GM21367 (cell line): ENCODE measurements at regions not wholly inside any gene's neighbourhood (a gene's known extent, or its start where the extent isn't known, plus 50 kb on each side); places are given as distances from the start of the nearest gene placed in this dataset.
"Not testable (repeated sequence)": the region's sequence is repeated elsewhere in the genome, so short reads cannot be mapped to it uniquely, and the experiment has no call there.

Source experiments
- ATAC-seq: cut with Tn5 transposase; IDR thresholded peaks from one replicate; pipeline ENCODE4 v1.9.1; 2021; ENCODE audit not compliant: unreplicated experiment

GRCh38 chr12:90829044-90829443 is 125.9 kb downstream of the CCER1 start:
- no peak for ATAC-seq

- no peak for ATAC-seq
Observed at GRCh38 chr12:90828621-90829020, 126.4 kb downstream of the CCER1 start.

DNA sequence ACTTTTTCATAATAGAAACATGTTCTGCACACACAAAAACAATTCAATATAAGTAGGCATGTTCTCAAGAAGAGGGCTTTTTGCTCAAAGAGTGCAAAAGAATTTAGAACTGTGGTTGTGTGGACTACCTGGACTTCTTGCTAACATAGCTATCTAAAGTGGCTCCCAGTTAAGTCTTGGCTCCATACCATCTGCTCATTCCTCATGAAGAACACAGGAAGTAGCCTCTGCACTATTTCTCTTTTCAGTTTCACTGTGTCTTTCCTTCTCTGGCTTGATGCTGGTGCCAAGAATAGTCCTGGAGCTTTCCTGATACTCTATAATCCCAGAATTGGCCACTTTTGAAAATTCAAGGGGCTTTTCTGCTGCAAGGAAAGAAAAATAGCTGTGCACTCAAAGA is 127.4 kb downstream of the CCER1 start:
- ATAC-seq, result no peak

GRCh38 chr12:90826036-90826435 is 128.9 kb downstream of the CCER1 start:
- ATAC-seq, result no peak

GRCh38 chr12:90823859-90824258 is 131.1 kb downstream of the CCER1 start:
- ATAC-seq, result no peak

- ATAC-seq, result no peak
Observed at GRCh38 chr12:90819709-90820108, 135.3 kb downstream of the CCER1 start.

DNA sequence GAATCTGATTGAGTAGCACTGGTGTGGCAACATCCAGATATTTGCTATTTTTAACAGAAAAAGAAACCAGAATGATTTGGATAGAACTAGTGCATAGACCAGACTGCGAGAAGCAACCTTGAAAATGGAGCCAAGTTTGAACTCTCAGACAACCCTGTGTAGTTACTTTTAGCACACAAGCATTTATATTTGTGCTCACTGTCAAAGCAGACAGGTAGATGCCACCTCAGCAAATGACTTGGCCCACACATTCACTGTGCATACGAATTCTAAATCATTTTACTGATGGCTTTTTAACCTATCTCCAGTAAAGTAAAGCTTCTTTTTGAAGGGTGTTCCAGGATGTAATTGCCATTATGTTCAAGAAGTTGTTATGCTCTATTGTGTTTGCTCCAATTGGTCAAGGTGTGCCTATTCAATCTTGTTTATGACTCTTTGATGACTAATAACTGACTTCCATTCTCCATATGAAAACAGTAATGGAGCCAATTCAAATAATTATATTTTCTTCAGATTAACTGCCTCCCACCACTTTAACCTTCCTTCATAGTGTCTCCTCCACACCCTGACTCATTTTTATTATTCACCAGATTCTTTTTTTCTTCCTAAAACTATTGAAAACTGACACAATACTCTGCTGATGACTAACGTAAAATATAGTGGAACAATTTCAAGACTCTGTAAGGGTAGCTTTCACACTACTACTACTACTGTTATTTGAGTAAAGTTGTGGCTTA is 138.5 kb downstream of the CCER1 start:
- no peak for ATAC-seq

GRCh38 chr12:90809940-90810339 is 145.0 kb downstream of the CCER1 start:
- ATAC-seq, result no peak

GRCh38 chr12:90808568-90808967 is 146.4 kb downstream of the CCER1 start:
- ATAC-seq, result no peak

DNA sequence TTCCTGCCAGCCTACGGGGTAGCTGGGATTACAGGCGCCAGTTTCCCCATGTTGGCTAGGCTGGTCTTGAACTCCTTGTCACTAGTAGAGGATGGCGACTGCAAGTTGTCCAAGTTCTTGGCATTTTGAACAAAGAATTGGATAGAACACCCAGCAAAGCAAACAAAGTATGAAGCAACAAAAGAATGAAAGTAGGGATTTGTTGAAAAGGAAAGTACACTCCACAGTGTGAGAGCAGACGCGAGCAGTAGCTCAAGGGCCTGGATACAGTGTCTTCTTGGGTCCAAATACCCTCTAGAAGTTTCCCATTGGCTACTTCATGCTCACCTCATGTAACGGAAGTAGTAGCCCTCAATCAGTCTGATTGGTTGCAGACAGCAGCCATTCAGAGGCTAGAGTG is 152.2 kb downstream of the CCER1 start:
- ATAC-seq, result no peak

GRCh38 chr12:90801776-90802175 is 153.2 kb downstream of the CCER1 start:
- no peak for ATAC-seq

GRCh38 chr12:90794212-90794611 is 160.8 kb downstream of the CCER1 start:
- no peak for ATAC-seq

- not testable (repeated sequence) for ATAC-seq
Observed at GRCh38 chr12:90792718-90793117, 162.3 kb downstream of the CCER1 start.

GRCh38 chr12:90791445-90791844 is 163.5 kb downstream of the CCER1 start:
- no peak for ATAC-seq

DNA sequence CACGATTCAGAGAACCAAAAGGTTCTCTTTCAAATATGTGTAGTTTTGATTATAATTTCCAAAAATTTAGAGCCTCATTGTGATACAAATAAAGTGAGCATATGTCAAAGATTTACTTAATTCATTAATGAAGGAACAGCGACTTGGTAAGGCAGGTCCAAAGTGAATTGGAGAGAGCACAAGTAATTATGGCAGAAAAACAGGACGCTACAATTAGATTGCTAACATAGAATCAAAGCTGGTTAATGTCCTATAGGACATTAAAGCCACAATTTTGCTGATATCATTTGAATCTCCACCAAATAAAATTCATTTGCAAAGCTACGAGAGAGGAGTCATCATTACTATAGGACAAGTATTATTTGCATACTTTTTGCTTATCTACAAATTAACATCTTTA is 164.2 kb downstream of the CCER1 start:
- ATAC-seq, result no peak

DNA sequence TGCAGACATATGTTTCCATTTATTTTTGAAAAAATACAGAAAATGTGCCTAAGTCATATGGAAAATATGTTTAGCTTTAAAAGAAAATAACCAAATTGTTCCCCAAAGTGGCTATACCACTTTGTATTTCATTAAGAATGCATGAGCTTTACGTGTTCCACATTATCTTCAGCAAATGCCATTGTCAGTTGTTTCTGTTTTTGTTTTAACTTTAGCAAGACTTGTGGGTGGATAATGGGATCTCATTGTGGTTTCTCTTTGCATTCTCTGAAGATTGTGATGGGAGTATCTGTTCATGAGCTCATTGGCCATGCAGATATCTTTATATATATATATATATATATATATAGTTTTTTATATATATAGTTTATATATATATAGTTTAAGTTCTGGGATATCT is 181.5 kb downstream of the CCER1 start:
- ATAC-seq, result no peak

DNA sequence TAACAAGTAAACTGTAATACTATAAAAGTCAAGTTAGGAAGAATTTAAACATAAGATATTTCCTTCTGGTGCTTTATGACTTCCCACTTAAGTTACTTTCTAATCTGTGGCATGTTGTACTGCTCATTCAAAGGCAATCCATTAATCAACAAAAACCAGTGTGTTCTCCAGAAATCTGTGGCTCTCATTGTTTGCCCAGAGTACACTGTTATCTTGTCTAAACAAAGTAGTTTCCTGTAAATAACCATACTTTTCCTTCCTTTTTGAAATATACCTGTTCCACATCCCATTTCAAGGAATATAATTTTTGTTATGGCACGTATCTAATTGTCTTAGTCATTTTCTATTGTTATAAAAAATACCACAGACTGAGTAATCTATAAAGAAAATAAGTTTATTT is 184.1 kb downstream of the CCER1 start:
- no peak for ATAC-seq

GRCh38 chr12:90757957-90758356 is 197.0 kb downstream of the CCER1 start:
- ATAC-seq, result no peak

DNA sequence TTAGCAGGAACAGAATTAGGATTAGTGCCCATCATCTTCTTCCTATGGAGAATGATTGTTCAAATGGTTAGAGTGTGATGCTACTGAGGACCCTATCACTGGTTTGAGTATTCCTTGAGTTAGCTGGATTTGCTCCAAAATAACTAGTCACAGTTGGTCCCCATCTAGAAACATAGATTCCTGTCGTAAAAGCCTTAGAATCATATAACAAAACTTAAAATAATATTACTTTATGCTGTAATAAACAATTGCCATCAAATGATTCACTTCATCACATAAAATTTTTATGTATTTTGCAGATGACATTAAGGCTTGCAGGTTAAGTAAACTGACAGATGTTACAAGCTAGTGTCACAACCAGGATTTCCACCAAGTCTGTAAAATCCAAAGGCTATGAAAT is 209.8 kb downstream of the CCER1 start:
- ATAC-seq, result no peak

DNA sequence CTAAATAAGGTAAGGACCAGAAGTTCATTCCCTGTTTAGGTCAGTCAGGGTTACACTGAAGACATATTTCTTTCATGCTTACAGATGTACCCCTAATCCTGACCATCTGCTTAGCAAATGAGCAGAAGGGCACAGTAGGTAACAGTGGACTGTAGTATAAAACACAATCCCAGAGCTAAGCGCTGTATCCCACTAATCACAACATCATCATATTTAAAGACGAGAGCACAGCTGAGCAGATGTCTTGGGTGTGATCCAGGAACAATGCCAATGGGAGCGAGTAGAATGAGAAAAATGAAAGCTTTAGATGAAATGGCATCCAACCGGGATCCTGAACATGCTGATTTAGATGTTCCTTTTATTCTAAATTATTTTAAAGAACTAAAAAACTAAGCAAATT is 213.4 kb downstream of the CCER1 start:
- ATAC-seq, result no peak

- ATAC-seq, result no peak
Observed at GRCh38 chr12:90729736-90730135, 225.2 kb downstream of the CCER1 start.

- no peak for ATAC-seq
Observed at GRCh38 chr12:90712671-90713070, 242.3 kb downstream of the CCER1 start.

- no peak for ATAC-seq
Observed at GRCh38 chr12:90710711-90711110, 244.3 kb downstream of the CCER1 start.
